22Rv1 (cell line): ENCODE measurements at regions not wholly inside any gene's neighbourhood (a gene's known extent, or its start where the extent isn't known, plus 50 kb on each side); places are given as distances from the start of the nearest gene placed in this dataset.

Source experiments
- ZFX ChIP-seq: fragments of 450-650 bp; IDR thresholded peaks from 2 replicates; pipeline ENCODE4 v1.6.1; 2017; ENCODE audit warnings: antibody characterized with exemption, borderline replicate concordance
- TF ChIP-seq, protein P1 (sequence below): fragments of 450-650 bp; IDR thresholded peaks from 2 replicates; pipeline ENCODE4 v1.5.1; 2017; ENCODE audit warnings: mild to moderate bottlenecking

DNA sequence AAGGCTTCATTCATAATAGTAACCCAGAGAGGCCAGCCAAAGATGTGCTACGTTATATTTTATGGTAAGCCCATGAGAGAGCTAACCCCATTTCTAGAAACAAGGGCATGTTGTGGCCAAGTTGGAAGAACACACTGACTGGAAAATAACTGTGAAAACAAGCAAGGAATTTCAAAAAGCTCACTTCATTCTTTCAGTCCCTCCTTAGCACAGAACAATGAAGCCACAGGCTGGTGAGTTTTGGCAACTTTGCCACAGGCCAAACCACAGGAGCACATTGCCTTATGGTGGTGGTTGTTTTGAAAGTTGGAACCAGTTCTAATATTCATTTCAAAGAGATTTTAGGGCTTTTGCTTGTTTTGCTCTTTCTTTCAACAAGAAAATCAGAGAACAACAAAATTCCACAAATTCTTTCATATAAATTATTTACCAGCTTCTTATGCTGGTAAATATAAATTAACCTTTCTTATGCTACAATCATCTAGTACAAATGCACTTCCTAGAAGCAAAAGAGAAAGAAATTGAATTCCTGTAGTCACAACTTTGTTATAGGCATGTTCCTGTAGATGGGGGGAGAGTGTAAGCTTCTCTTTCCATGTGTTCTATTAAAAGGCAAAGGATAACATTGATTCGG is 225.4 kb upstream of the RFX3 start:
- TF ChIP-seq, protein P1, sequence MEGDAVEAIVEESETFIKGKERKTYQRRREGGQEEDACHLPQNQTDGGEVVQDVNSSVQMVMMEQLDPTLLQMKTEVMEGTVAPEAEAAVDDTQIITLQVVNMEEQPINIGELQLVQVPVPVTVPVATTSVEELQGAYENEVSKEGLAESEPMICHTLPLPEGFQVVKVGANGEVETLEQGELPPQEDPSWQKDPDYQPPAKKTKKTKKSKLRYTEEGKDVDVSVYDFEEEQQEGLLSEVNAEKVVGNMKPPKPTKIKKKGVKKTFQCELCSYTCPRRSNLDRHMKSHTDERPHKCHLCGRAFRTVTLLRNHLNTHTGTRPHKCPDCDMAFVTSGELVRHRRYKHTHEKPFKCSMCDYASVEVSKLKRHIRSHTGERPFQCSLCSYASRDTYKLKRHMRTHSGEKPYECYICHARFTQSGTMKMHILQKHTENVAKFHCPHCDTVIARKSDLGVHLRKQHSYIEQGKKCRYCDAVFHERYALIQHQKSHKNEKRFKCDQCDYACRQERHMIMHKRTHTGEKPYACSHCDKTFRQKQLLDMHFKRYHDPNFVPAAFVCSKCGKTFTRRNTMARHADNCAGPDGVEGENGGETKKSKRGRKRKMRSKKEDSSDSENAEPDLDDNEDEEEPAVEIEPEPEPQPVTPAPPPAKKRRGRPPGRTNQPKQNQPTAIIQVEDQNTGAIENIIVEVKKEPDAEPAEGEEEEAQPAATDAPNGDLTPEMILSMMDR = no peak
- TF ChIP-seq ZFX = no peak
